ENCODE measurements at regions not wholly inside any gene's neighbourhood (a gene's known extent, or its start where the extent isn't known, plus 50 kb on each side); places are given as distances from the start of the nearest gene placed in this dataset.
"Not testable (repeated sequence)": the region's sequence is repeated elsewhere in the genome, so short reads cannot be mapped to it uniquely, and the experiment has no call there.

- DNase-seq = no peak
Observed at GRCh38 chr5:167348980-167349379, 942.5 kb upstream of the WWC1 start.

- DNase-seq = no peak
Observed at GRCh38 chr5:167351316-167351715, 940.1 kb upstream of the WWC1 start.

- DNase-seq = no peak
Observed at GRCh38 chr5:167352801-167353200, 938.6 kb upstream of the WWC1 start.

GRCh38 chr5:167355346-167355745 lies 936.1 kb upstream of the WWC1 start:
- no peak for DNase-seq

- no peak for DNase-seq
Observed at GRCh38 chr5:167356374-167356773, 935.1 kb upstream of the WWC1 start.

GRCh38 chr5:167358868-167359492 lies 932.5 kb upstream of the WWC1 start:
- DNase-seq = no peak

GRCh38 chr5:167361795-167362194 lies 929.6 kb upstream of the WWC1 start:
- no peak for DNase-seq

GRCh38 chr5:167363065-167363464 lies 928.4 kb upstream of the WWC1 start:
- no peak for DNase-seq

- DNase-seq = no peak
Observed at GRCh38 chr5:167375125-167375524, 916.3 kb upstream of the WWC1 start.

- no peak for DNase-seq
Observed at GRCh38 chr5:167378894-167379723, 912.3 kb upstream of the WWC1 start.

- DNase-seq = no peak
Observed at GRCh38 chr5:167381457-167381856, 910.0 kb upstream of the WWC1 start.

- DNase-seq = no peak
Observed at GRCh38 chr5:167389537-167389936, 901.9 kb upstream of the WWC1 start.

- not testable (repeated sequence) for DNase-seq
Observed at GRCh38 chr5:167391286-167391685, 900.2 kb upstream of the WWC1 start.

GRCh38 chr5:167392240-167392639 lies 899.2 kb upstream of the WWC1 start:
- no peak for DNase-seq

- DNase-seq = no peak
Observed at GRCh38 chr5:167393358-167393757, 898.1 kb upstream of the WWC1 start.

GRCh38 chr5:167402671-167403070 lies 888.8 kb upstream of the WWC1 start:
- no peak for DNase-seq

GRCh38 chr5:167406513-167406912 lies 884.9 kb upstream of the WWC1 start:
- DNase-seq = no peak

GRCh38 chr5:167412556-167412955 lies 878.9 kb upstream of the WWC1 start:
- DNase-seq = no peak

GRCh38 chr5:167413506-167413905 lies 877.9 kb upstream of the WWC1 start:
- DNase-seq = no peak

- DNase-seq = no peak
Observed at GRCh38 chr5:167414611-167415010, 876.8 kb upstream of the WWC1 start.

- no peak for DNase-seq
Observed at GRCh38 chr5:167415779-167416746, 875.4 kb upstream of the WWC1 start.

GRCh38 chr5:167417662-167418061 lies 873.8 kb upstream of the WWC1 start:
- DNase-seq = no peak

- no peak for DNase-seq
Observed at GRCh38 chr5:167425161-167425560, 866.3 kb upstream of the WWC1 start.
